HG03342 (cell line): ENCODE measurements at regions not wholly inside any gene's neighbourhood (a gene's known extent, or its start where the extent isn't known, plus 50 kb on each side); places are given as distances from the start of the nearest gene placed in this dataset.
"Not testable (repeated sequence)": the region's sequence is repeated elsewhere in the genome, so short reads cannot be mapped to it uniquely, and the experiment has no call there.

Source experiments
- ATAC-seq: cut with Tn5 transposase; IDR thresholded peaks from one replicate; pipeline ENCODE4 v1.9.1; 2021; ENCODE audit warnings: mild to moderate bottlenecking, moderate library complexity; ENCODE audit not compliant: unreplicated experiment

DNA sequence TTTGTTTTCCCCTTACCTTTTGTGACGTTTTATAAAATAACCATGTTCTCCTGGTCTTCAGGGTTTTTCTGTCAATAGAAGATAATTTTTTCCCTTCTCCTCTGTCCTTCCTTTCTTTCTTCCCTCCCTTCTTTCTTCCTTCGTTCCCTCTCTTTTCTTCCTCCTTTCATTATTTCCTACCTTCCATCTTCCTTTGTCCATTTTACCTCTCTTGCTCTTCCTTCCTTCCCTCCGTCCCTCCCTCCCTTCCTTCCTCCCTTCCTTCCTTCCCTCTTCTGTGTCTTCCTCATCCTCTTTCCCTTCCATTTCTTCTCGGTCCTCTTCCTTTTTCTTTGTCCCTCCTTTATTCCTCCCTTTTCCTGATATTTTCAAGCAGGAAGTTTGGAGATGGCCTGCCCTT lies 128.2 kb downstream of the TEX36 start:
- ATAC-seq, result no peak

DNA sequence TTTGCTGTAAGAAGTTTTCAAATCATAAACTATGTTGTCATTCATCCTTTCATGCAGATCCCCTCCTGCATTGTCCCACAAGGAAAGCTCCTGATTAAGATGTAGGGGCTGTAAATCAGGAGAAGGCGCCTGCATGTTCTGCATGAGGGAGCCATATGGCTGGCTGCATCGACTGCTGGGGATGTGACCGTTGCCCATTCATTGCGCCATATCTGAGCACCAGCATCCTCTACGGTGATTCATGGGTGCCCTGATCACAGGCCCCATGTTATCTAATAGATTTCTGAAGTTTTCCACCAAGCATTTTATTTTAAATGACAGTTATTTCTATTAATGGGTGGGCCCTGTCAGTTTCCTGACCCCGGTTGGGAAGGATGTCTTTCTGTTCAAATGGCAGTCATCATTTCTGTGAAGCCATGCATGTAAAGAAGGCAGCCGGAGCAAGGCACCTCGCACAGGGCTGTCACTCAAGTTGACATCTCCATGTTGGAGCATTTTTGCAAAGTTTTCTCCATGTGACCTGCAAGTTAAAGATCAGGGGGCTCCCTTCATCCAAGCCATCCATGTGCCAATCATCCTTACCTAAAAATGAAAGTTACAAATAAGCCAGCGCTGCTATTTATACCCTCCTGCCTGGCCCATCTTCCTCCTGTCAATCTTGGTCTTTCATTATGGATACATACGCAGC lies 128.8 kb downstream of the TEX36 start:
- no peak for ATAC-seq

DNA sequence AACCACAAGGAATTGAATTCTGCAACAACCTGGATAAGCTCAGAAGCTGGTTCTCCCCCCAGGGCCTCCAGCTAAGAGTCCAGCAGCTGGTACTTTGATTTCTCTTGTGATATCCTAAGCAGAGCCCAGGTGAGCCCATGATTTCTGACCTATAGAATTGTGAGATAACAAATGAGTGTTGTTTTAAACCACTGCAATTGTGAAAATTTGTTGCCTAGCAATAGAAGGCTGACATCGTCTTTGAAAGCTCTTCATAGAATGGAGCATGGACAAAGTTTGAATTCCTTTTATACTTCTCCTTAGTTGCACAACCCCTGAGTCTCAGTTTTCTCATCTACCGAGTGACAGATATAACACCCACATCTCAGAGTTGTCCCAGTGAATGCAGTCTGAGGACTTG lies 129.9 kb downstream of the TEX36 start:
- no peak for ATAC-seq

DNA sequence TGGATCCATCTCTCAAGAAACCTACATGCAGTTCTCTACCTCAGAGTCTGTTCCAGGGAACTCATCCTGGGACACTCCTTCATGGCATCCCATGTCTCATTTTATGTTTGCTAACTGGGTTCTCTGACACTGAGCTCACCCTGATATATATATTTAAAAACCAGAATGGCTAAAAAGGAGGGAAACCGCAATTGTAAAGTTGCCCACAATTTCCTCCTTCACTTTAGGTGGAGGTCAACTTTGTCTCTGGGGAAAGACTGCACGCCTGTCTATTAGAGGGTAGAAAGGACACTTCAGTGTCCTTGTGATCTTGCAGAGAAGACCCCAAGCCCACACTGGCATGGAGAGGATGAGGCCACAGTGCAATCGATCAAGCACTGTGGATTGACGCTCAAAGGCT lies 131.7 kb downstream of the TEX36 start:
- no peak for ATAC-seq

DNA sequence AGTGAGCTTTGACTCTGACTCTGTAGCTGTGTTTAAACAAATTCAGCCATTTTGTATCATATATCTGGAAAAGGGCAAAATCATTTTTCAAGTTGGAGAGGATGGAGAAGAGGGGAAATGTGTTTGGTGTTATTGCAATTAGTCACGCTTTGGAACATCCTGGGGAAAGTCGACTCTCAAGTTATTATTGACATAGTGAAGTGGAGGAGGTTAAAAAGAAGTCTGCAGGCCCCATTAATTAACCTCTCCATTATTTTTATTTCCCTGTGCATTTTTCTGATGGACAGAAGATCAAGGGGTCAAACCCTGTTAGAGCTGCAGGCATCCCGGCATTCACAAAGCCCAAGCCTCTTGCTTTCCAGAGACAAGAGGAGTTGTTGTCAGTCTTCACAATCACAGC lies 132.6 kb downstream of the TEX36 start:
- no peak for ATAC-seq

DNA sequence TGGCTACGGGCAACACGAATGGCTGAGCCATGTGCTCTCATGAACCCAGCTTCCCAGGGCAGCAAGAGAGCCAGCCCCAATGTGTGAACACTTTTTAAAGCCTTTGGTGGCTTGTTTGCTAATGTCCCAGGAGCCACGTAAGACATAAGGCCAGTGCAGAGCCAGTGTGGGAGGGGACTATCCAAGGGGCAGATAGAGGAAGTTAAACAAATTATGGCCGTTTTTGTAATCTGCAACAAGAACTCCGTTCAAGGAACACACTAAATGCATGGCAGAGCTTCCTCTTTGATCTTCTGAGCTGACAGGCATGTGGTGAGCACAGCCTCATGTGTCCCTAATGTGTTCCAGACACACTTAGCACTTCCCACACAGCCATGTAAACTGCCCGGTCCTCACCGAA lies 133.3 kb downstream of the TEX36 start:
- ATAC-seq, result no peak

DNA sequence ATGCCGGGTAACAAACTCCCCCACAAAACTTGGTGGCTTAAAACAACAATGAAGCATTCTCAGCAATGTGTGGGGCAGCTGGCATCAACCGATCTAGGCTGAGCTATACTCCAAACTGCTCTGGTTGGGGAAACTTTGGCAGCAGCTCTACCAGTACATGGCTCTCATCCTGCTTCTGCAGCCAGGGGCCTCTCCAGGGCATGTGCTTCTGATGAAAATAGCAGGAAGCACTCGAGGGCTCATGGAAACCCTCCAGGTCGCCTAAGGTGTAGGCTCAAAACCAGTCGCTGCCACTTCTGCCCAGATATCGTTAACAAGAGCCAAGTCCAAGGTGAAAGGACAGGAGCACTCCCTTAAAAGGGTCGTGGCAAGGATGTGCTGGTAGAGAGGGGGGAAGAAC lies 134.1 kb downstream of the TEX36 start:
- no peak for ATAC-seq

DNA sequence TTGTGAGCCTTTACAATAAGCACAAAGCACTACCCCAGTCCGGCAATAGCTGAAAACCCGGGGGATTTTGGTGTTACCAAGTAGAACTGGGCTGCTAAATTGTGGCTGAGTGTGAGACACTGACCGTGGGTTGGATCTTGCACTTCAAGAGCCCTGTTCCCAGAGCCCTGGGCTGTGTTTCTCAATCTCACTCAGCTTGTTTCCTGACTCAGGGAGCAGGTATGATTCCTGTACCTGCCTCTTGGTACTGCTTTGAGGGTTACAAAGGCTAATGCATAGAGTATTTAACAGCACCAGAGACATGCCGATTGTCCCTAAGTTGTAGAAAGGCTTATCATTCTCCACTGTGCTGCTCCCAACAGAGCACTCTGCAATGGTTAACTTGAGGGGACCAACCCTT lies 134.6 kb downstream of the TEX36 start:
- no peak for ATAC-seq

DNA sequence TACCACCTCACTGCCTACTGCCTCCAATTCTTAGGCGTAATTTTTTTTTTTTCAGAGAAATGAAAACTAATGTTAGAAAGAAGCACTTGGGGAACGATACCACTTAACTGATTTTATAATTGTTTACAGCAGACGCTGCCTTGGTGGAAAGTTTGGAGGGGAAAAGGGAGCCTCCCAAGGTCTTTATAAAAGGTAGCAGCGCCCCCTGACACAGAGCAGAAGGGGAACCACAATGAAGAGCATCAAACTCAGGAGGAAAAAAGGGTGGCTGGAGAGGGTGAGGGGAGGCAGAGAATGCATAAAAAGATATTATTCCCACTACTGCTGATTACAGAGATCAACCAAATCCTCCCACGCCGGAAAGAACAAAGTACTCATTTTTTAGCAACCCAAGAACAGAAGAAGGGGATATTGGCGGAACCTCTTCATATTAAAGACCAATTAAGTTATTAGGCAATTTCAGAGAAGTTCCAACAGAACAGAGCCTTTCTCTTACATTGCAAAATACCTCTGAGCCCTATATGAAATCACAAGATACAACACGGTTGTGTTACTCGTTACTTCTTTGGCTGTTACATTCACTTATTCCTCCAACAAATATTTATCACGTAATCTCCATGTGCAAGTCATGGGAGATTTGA lies 135.8 kb downstream of the TEX36 start:
- ATAC-seq, result no peak

DNA sequence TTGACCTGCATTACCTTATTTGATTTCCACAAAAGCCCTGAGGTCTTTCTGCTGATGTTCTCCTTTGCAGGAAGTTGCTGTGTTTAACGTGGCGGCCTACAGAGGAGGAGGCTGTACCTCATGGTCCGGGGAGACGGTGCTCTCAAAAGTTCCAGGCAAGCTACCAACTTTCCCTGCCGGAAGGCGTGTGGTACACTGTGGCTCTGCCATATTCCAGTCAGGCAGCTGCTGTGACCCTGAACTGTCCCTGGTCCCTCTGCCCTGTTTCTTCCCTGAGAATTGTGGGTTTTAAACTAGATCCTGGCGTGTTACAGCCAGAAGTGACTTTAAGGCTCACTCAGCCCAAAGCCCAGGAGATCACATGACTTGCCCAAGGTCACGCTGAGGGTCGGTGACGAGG lies 139.2 kb downstream of the TEX36 start:
- ATAC-seq, result no peak

DNA sequence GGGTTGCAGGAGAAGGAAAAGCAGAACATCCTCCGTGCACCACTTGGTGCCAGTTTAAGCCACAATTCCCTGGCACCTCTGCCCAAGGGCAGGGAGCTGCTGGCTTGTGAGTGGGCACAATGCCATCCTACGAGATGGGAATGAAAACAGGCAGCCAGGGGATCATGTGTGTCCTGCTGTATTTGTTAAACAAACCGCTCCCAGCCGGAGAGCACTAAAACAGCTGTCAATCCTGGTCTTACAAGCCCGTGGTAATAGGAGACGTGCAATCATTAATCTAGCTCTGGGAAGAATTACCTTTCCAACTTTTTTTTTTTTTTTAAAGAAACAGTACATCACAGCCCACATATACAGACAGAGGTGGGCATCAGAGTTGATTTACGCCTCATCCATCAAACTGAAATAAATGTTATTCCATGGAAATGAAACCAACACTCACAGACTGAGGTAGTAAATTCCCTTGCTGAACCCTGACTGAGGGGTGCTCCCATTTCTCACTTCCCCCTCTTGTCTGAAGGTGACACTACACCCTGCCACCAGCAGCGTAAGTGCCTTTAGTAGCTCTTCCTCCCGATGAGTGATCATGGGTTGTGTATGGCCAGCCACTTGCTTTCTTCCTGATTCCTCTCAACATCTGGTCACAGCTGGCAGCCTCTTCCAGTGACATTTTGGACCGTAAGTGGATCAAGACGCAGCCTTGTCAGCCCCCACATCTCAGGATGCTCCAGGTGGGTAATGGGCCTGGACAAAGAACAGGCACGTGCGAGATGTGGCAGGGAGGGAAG lies 143.8 kb downstream of the TEX36 start:
- no peak for ATAC-seq

DNA sequence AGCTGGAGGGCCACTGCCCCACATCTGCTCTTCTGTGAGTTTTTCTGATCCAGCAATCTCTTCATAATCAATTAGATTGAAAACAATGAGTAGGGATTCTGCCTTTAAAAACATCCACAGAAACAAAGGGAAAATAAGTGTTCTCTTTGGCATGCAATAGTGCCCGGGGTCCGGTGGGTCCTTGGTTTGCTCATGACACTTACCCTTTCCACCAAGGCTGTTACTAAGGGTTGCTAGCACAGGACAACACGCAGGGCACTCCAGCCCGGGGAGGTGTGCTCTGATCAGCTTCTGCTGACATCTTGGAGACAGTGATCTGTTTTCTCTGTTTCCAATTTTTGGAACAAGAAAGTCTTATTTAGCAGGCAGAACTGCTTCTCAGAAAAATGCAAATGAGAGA lies 146.7 kb downstream of the TEX36 start:
- ATAC-seq, result no peak

DNA sequence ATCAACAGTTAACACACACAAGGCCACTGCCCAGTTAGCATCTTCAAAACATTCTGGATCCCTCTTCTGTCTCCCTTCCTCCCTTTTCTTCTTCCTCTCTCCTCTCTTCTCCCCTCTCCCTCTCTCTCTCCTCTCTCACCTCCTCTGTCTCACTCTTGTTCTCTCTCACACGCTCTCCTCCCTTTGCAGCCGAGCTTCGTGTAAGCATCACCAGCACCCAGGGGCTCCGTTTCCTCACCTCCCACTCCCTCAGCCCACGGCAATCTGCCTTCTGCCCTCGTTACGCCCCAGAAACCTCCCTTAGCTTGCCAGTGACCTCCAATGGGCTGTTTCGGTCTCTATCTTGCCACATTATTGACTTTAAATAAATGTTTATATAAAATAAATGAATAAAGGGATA lies 147.4 kb downstream of the TEX36 start:
- ATAC-seq, result no peak

DNA sequence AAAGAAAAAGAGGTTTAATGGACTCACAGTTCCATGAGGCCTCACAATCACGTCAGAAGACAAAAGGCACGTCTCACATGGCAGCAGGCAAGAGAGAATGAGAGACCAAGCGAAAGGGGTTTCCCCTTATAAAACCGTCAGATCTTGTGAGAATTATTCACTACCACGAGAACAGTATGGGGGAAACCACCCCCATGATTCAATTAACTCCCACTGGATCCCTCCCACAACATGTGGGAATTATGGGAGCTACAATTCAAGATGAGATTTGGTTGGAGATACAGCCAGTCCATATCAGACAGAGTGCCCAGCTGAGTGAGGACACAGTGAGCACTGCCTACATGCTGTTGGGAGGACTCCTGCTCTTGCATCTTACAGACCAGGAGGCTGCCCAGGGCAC lies 148.4 kb downstream of the TEX36 start:
- ATAC-seq, result no peak

DNA sequence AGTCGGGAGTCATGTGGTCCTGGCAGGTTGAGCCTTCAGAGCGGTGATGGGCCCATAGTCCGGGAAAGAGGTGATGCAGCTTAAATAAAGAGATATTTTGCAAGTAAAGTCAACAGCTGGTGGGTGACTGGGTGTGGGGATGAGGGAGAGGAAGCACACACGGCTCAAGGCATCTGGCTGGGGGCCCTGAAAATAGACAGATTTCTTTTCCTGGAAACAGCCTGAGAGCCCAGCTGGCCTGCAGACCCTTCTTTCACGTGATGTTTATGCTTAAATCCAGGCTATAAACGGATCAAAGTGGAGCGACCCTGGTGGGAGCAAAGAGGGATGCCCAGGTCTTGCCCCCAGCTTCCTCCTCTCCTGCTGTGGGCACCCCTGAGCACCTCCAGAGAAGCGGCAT lies 149.1 kb downstream of the TEX36 start:
- no peak for ATAC-seq

DNA sequence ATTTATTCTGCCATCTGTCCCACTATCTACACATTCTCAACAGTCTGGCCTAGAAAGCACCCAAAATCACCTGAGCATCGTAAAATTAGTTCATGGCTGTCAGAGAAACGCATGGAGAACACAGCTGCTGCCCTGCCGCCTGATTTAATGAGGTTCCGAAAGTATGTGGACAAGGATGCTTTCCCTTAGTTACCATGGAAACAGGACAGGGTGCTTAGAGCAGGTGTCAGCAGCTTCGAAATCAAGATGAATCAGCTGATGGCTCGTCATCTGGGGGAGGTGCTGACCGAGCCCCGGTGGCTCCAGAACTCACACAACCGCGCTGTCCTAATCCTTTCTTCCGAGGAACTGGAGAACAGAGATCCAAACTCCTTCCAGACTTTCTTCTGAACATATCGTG lies 151.5 kb downstream of the TEX36 start:
- no peak for ATAC-seq

DNA sequence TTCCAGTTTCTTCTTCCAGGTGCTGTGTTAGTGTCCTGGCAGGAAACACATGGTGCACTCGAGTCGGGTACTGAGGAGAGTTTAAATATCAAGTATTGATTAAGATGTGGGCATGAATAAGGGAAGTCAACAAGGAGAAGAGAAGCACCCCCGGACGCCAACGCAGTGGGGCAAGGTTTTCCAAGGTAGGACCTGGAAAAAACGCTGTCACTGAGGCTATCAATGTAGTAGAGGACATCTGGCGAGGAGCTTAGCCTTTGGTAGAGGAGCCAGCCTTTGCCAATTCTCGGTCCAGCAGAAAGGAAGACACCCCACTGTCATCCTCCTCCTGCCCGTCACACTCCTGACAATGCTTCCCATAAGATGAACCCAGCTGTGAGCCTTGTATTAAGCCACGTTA lies 159.6 kb downstream of the TEX36 start:
- ATAC-seq, result no peak

DNA sequence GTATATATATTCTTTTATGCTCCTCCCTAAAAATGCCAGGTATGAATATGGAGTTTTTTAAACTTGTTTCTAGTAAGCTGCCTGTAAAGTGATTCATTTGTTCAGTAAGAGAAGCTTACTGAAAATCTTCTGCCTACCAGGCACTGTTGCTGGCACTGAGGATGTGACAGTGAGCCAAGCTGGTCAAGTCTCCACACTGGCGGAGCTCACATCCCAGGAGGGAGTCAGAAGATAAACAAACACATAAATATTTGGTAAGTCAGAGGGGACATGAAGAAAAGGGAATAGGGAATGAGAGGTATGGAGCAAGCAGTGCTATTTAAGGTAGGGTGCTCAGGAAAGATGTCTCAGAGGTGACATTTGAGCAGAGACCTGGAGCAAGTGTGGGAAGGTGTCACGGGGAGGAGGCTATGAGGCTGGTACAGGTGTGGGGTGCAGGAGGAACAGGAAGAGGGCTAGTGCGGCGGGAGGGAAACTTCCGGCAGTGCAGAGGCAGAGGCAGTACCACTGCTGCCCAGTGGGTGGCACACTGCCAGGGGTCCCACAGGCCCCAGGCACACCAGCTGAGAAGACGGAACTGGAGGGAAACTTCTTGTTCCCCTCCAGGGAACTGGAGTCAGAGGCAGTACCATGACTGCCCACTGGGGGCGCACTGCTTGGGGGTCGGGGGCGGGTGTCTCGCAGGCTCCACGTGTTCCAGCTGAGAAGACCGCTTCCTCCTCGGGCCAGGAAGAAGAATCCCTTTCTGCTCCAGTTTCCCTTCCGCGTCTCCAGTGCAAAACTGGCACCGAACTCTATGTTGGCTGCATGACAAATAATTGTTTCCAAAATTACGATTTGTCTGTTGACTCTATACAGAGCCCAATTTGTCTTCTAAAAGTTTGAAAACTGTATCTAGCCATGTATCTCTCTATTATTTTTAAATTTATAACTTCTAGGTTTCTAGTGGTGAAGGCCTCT lies 161.0 kb downstream of the TEX36 start:
- peak; percentile 97 for ATAC-seq

DNA sequence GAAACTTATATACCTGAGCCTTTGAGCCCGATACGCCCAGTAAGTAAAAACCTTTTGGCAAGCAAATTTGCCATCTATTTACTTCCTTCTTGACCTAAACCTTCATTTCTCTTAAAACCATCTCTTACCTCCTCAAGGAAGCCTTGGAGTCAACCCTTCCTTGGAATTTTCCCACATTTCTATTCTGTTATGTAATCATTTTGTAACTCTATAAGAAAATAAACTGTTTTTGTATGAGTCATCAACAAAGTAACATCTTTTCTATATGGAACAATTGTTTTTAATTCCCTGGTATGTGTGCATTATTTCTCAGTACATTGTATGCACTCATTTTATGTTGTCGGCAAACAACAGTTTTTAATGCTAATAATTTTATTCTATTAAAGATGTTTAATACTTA lies 162.0 kb downstream of the TEX36 start:
- no peak for ATAC-seq

DNA sequence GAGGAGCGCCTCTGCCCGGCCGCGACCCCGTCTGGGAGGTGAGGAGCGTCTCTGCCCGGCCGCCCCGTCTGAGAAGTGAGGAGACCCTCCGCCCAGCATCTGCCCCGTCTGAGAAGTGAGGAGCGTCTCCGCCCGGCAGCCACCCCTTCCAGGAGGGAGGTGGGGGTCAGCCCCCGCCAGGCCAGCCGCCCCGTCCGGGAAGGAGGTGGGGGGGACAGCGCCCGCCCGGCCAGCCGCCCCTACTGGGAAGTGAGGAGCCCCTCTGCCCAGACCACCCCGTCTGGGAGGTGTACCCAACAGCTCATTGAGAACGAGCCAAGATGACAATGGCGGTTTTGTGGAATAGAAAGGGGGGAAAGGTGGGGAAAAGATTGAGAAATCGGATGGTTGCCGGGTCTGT lies 164.6 kb downstream of the TEX36 start:
- not testable (repeated sequence) for ATAC-seq

DNA sequence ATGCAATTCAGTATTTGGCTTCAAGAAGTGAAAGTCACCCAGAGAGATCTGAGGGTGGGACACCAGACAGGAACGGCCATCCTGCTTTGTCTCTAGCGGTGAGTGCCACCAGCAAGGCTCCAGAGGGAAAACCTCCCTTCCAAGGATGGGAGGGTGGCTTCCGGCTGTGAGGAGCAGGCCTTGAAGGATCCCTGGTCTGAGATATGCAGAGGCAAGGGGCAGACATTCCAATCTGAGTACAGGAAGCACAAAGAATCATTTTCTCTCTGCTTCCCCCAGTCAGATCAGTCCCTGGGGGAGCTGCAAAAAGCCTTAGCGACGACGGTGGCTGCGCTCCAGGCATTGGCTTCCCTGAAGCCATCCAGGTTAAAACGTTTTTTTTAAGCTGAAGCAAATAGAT lies 167.4 kb downstream of the TEX36 start:
- ATAC-seq, result no peak
